Osteocyte (in vitro differentiated cells): ENCODE measurements at regions not wholly inside any gene's neighbourhood (a gene's known extent, or its start where the extent isn't known, plus 50 kb on each side); places are given as distances from the start of the nearest gene placed in this dataset.

Experiments
- DNase-seq: peaks from one replicate; pipeline ENCODE4 v3.0.0; 2021; ENCODE audit warnings: mixed read lengths; ENCODE audit not compliant: unreplicated experiment; ENCODE audit errors: extremely low spot score
- H3K27ac Mint-ChIP-seq: one replicate; pipeline ENCODE4 v1.8.0; 2021; ENCODE audit warnings: mild to moderate bottlenecking, mixed read lengths; ENCODE audit not compliant: unreplicated experiment
- H3K27me3 Mint-ChIP-seq: one replicate; pipeline ENCODE4 v1.8.0; 2021; ENCODE audit warnings: mixed read lengths; ENCODE audit not compliant: unreplicated experiment
- H3K36me3 Mint-ChIP-seq: one replicate; pipeline ENCODE4 v1.8.0; 2021; ENCODE audit warnings: mixed read lengths; ENCODE audit not compliant: unreplicated experiment
- H3K4me1 Mint-ChIP-seq: one replicate; pipeline ENCODE4 v1.8.0; 2021; ENCODE audit warnings: mixed read lengths; ENCODE audit not compliant: unreplicated experiment
- H3K4me3 Mint-ChIP-seq: one replicate; pipeline ENCODE4 v1.8.0; 2021; ENCODE audit warnings: mild to moderate bottlenecking, moderate library complexity, mixed read lengths; ENCODE audit not compliant: unreplicated experiment
- H3K9me3 Mint-ChIP-seq: one replicate; pipeline ENCODE4 v1.8.0; 2021; ENCODE audit warnings: mixed read lengths; ENCODE audit not compliant: unreplicated experiment
- TF ChIP-seq, protein P1 (sequence below): fragments of 200-600 bp; sonication (generic); IDR thresholded peaks from 2 replicates; pipeline ENCODE4 v1.5.0; 2021; ENCODE audit warnings: antibody characterized with exemption, mild to moderate bottlenecking, moderate library complexity

DNA sequence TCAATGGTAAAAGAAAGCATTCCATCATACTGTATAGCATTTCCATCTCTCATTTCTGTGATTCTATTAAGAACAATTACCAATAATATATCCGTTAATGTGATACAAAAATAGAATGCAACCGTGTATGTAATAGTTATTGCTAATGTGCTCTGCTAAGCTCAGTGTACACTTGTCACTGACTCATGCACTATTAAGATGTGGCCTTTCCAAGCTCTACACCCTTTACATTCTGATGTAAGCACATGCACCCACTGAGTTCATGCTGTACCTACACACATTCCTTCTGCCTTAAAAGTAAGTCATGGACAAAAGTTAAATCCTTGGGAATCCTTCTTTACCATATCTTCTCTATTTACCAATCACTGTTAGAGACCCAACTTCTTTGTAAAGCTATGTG lies 319.1 kb downstream of the ZSWIM6 start:
- H3K9me3 Mint-ChIP-seq: no peaks in the 10 kb centered on the region
- no peak overlapping the region for H3K27ac Mint-ChIP-seq
- DNase-seq: no peak
- H3K4me1 Mint-ChIP-seq: peaks cover 6% of the 10 kb centered on the region
- TF ChIP-seq, protein P1, sequence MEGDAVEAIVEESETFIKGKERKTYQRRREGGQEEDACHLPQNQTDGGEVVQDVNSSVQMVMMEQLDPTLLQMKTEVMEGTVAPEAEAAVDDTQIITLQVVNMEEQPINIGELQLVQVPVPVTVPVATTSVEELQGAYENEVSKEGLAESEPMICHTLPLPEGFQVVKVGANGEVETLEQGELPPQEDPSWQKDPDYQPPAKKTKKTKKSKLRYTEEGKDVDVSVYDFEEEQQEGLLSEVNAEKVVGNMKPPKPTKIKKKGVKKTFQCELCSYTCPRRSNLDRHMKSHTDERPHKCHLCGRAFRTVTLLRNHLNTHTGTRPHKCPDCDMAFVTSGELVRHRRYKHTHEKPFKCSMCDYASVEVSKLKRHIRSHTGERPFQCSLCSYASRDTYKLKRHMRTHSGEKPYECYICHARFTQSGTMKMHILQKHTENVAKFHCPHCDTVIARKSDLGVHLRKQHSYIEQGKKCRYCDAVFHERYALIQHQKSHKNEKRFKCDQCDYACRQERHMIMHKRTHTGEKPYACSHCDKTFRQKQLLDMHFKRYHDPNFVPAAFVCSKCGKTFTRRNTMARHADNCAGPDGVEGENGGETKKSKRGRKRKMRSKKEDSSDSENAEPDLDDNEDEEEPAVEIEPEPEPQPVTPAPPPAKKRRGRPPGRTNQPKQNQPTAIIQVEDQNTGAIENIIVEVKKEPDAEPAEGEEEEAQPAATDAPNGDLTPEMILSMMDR: no peak
- no peaks in the 10 kb centered on the region for H3K27me3 Mint-ChIP-seq
- H3K36me3 Mint-ChIP-seq: no peaks in the 10 kb centered on the region
- H3K4me3 Mint-ChIP-seq: no peak overlapping the region

GRCh38 chr5:61652916-61653315 lies 320.9 kb downstream of the ZSWIM6 start:
- H3K4me3 Mint-ChIP-seq: no peak overlapping the region
- no peak for DNase-seq
- no peaks in the 10 kb centered on the region for H3K27me3 Mint-ChIP-seq
- TF ChIP-seq, protein P1: no peak
- no peak overlapping the region for H3K27ac Mint-ChIP-seq
- H3K9me3 Mint-ChIP-seq: no peaks in the 10 kb centered on the region
- H3K4me1 Mint-ChIP-seq: peaks cover 6% of the 10 kb centered on the region
- H3K36me3 Mint-ChIP-seq: no peaks in the 10 kb centered on the region

DNA sequence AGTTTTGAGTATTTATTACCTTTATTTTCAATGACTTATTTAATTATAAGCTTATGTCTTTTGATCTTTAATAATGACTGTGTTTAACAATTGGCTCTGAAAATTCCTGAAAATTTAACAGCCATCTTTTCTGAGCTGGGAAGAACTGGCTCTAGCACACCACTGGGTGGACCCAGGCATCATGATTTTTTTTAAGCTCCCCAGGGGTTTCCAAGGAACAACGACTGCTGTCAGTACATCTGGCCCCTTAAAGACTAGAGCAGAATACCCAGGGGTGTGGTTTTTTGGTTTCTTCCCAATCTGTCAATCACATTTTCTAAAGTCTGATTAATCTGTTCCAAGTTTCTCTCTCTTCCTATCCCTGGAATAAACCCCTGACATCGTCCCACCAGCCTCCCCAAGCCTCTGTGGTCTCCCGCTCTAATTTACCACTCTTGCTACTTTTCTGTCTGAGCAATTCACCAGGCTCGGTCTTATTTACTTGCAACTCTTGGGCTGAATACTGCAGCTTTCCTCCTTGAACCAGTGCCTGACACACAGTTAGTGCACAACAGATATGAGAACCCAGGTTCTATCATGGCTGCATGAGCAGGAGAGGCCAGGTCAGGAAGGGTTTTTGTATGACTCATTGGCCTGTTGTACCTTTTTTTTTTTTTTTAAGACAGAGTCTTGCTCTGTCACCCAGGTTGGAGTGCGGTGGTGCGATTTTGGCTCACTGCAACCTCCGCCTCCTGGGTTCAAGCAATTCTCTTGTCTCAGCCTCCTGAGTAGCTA lies 321.9 kb downstream of the ZSWIM6 start:
- no peak overlapping the region for H3K27ac Mint-ChIP-seq
- no peaks in the 10 kb centered on the region for H3K9me3 Mint-ChIP-seq
- H3K4me1 Mint-ChIP-seq: peaks cover 8% of the 10 kb centered on the region
- no peak overlapping the region for H3K4me3 Mint-ChIP-seq
- no peaks in the 10 kb centered on the region for H3K36me3 Mint-ChIP-seq
- no peaks in the 10 kb centered on the region for H3K27me3 Mint-ChIP-seq
- TF ChIP-seq, protein P1: no peak
- DNase-seq: no peak

DNA sequence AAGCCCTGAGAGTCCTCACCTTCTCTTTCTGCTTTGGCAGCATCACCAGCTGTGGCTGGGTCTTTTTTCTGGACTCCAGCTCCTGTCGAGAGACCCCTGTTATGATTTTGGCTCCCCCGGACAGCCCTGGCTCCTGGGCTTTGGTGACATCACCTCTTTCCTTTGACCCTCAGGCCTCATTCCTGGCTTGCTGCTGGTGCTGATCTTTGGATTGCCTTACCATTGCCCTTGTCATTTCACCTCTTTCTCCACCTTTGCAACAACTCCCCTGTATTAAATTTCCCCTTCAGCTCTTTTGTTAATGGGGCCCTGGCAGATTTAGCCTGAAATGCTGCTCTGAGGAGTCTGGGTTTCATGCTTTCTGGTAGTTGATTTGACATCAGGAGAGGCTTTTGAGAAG lies 322.8 kb downstream of the ZSWIM6 start:
- Mint-ChIP-seq H3K4me1 (peaks cover 8% of the 10 kb centered on the region), H3K9me3 (no peaks in the 10 kb centered on the region), H3K4me3 (no peak overlapping the region), H3K36me3 (no peaks in the 10 kb centered on the region), H3K27ac (no peak overlapping the region), H3K27me3 (no peaks in the 10 kb centered on the region)
- DNase-seq: no peak
- TF ChIP-seq, protein P1: no peak

GRCh38 chr5:61657010-61657409 lies 325.0 kb downstream of the ZSWIM6 start:
- no peak overlapping the region for H3K27ac Mint-ChIP-seq
- H3K9me3 Mint-ChIP-seq: no peaks in the 10 kb centered on the region
- H3K4me1 Mint-ChIP-seq: peaks cover 8% of the 10 kb centered on the region
- H3K4me3 Mint-ChIP-seq: no peak overlapping the region
- peaks cover 11% of the 10 kb centered on the region for H3K27me3 Mint-ChIP-seq
- no peak for DNase-seq
- no peaks in the 10 kb centered on the region for H3K36me3 Mint-ChIP-seq
- TF ChIP-seq, protein P1: no peak
